GM18951 (cell line): ENCODE measurements at regions not wholly inside any gene's neighbourhood (a gene's known extent, or its start where the extent isn't known, plus 50 kb on each side); places are given as distances from the start of the nearest gene placed in this dataset.

Experiments used
- POLR2A ChIP-seq: IDR thresholded peaks from 4 replicates; pipeline ENCODE4 v1.6.1; 2011; ENCODE audit warnings: mild to moderate bottlenecking; ENCODE audit not compliant: insufficient read length, insufficient read depth; ENCODE audit errors: extremely low read depth
- in situ Hi-C: fragments of 300-500 bp; cut with MboI; formaldehyde crosslinking; loops from one replicate; pipeline ENCODE4 v1.12.0; 2022; ENCODE audit warnings: low sequenced_read_pairs, mixed read lengths, inconsistent platforms; ENCODE audit not compliant: unreplicated experiment

GRCh38 chr2:217067787-217068186, 207.9 kb upstream of the TNP1 start:
- no peak for TF ChIP-seq POLR2A
- in situ Hi-C loops, result no loop called here

- TF ChIP-seq POLR2A, result no peak
- in situ Hi-C loops, result no loop called here
These were observed 206.8 kb upstream of the TNP1 start for GRCh38 chr2:217066510-217067270.

GRCh38 chr2:217065695-217066405, 206.0 kb upstream of the TNP1 start:
- no peak for TF ChIP-seq POLR2A
- in situ Hi-C loops, result no loop called here

- no peak for TF ChIP-seq POLR2A
- in situ Hi-C loops, result no loop called here
These were observed 205.1 kb upstream of the TNP1 start for GRCh38 chr2:217065012-217065290.

- TF ChIP-seq POLR2A, result no peak
- in situ Hi-C loops, result no loop called here
These were observed 204.6 kb upstream of the TNP1 start for GRCh38 chr2:217064234-217065011.

- TF ChIP-seq POLR2A, result no peak
- in situ Hi-C loops, result no loop called here
These were observed 203.4 kb upstream of the TNP1 start for GRCh38 chr2:217063238-217063755.

- in situ Hi-C loops, result no loop called here
- no peak for TF ChIP-seq POLR2A
These were observed 202.9 kb upstream of the TNP1 start for GRCh38 chr2:217062768-217063167.

- in situ Hi-C loops, result no loop called here
- TF ChIP-seq POLR2A, result no peak
These were observed 202.1 kb upstream of the TNP1 start for GRCh38 chr2:217061916-217062505.

GRCh38 chr2:217060951-217061547, 201.2 kb upstream of the TNP1 start:
- no peak for TF ChIP-seq POLR2A
- in situ Hi-C loops, result no loop called here

- TF ChIP-seq POLR2A, result no peak
- in situ Hi-C loops, result no loop called here
These were observed 200.7 kb upstream of the TNP1 start for GRCh38 chr2:217060516-217060915.

GRCh38 chr2:217058791-217059755, 199.2 kb upstream of the TNP1 start:
- no peak for TF ChIP-seq POLR2A
- in situ Hi-C loops, result no loop called here

GRCh38 chr2:217057773-217058172, 197.9 kb upstream of the TNP1 start:
- TF ChIP-seq POLR2A, result no peak
- in situ Hi-C loops, result no loop called here
